GM18870 (cell line): ENCODE measurements at regions not wholly inside any gene's neighbourhood (a gene's known extent, or its start where the extent isn't known, plus 50 kb on each side); places are given as distances from the start of the nearest gene placed in this dataset.

Experiments used
- ATAC-seq: cut with Tn5 transposase; IDR thresholded peaks from one replicate; pipeline ENCODE4 v1.9.1; 2021; ENCODE audit warnings: moderate library complexity; ENCODE audit not compliant: unreplicated experiment

DNA sequence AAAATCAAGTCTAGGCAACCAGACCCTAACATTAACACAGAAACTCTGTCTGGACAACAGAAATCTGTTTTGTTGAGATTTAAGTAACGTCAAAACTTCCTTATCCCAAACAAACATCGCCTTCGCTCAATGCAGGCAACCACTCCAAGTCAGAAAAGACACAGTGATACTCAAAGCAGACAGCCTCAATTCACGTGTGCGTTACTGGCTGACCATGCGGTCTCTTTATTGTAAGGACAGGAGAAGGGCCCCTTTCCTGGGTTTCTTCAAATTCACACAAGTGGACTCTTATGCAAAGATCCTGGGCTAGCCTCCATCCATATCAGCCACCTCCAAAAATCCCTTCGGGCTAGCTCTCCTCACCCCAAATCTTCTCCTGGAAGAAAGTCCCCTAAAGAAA lies 467.7 kb downstream of the SOX9 start:
- ATAC-seq: no peak

DNA sequence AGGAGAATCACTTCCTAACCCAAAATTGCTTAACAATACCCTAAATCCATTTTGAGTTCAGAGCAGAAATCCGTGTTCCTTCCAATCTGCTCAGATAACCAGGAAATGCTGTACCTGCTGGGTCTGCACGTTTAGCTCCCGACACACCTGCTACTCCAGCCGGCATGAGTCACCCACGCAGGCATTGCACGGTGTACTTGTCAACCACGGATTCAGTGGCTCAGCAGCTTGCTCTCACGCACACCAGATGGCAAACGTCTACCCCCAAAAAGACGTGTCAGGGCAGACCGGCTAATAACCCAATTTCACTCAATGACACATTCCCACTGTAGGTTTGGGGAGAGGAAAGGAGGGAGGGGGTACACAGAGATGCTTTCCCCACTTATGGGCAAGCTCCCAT lies 468.1 kb downstream of the SOX9 start:
- ATAC-seq: no peak

DNA sequence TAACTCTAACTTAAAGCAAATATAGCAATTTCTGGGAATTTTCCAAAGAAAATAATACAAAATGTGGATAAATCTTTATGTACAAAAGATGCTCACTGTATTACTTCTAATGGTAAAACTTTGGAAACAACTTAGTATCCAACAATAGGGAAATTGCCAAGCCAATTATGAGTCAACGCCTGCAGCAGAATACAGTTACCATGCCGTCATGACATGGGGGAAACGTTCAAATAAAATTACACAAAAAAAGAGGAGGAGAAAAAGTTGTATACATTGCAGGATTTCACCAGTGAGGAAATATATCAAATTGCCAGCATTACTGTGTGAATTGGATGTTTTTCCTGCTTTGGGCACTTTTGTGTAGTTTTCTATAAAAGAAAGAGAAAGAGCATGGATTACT lies 469.6 kb downstream of the SOX9 start:
- no peak for ATAC-seq

DNA sequence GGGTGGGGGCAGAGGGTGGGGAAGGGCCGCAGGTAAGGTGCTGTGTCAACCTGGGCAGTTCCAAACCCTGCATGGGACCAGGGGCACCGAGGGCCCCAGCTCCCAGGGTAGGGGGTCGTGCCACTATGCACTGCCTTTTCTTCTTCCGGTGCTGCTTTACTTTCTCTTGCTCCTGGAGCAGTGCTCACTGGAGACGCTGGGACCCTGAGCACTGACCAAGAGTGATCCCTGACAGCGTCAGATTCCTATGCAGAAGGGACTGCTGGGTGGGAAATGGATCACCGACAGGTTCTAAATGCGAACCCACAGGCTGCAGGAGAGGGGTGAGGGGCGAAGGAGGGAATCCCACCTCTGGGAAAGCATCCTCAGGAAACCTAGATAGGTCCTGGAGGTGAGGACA lies 470.1 kb downstream of the SOX9 start:
- no peak for ATAC-seq

DNA sequence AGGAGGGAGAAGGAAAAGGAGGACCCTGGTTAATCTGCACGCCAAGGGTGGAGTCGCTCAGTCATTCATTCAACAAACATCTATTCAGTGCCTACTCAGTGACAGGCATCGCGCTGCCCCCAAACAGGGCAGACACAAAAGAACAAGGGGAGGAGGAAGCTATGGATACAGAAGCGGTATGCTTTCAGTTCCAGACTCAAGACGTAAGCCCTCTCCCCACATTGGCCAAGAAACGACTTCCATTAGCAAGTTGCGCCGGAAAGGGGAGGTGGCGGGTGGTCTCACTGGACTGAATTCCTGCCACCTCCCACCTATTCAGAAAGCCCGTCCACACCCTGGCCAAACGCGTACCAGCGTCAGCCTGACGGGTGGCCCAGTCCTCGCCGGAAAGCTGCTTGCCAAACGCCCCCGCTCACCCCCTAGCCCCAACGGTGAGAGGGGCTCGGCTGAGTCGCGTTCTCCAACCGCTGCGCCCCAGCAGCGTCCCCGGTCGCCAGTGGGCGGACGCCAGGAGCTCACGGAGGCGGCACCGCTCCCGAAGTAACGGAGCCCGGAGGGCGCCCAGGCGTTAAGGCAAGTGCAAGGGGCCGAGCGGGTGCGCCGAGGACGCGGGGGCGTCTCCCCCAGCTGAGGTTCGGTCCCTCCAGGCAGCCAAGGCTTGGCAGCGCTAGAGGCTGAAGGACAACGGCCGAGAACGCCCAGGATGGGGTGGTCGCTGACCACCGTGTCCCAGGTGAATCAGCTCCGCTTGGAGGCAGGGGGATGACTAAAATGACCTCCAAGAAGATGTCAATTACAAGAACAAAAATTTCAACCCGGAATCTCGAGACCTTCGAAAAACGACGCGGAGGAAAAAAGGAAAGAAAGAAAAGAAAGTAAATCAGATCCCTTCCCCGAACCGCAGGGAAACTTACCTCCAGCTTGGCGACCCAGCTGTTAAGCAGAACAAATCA lies 470.7 kb downstream of the SOX9 start:
- ATAC-seq: no peak

DNA sequence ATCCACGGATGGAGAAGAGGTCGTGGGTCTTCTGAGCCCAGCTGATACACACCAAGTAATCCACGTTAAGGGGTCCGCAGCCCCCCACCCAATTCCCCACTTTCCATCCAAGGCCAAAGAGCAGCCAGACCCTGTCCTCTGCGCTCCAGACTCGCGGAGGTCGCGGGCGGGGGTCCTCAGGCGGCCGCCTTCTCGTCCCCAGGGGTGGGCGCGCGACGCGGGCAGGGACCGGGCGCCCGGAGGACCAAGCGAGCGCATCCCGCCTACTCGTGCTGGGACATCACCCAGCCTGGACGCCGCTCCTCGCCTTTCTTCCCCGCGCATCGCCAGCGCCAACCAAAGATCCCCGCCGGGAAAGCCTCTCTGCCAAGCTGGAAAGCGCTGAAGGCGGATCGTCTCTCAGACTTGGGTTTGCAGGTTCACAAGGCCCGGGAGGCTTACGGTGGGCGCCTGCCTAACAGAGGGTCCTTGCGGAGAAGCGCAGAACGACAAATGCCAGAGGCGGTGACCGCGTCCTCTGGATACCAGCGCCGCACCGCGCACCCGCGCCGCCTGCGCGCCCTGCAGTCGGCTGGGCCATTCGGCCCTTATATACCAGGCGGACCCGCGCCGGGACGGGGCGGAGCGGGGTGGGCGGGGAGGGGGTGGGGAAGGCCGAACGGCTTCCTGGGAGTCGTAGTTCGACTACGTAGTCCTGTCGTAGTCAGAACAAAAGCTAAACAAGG lies 471.6 kb downstream of the SOX9 start:
- peak; percentile 44 for ATAC-seq

DNA sequence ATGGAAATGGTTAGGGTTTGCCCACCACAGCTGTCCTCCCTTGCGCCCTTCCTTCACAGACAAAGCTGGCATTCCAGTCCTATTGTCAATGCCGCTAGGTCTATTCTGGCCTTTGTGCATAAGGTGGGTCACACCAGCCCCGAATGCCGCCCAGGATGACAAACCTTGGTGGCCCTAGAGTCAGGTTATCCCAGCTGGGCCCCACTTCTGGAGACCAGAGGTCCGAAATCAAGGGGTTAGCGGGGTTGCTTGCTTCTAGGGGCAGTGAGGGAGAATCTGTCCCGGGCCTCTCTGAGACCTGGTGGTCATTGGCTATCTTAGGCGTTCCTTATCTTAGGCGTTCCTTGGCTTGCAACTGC lies 472.1 kb downstream of the SOX9 start:
- ATAC-seq: no peak

DNA sequence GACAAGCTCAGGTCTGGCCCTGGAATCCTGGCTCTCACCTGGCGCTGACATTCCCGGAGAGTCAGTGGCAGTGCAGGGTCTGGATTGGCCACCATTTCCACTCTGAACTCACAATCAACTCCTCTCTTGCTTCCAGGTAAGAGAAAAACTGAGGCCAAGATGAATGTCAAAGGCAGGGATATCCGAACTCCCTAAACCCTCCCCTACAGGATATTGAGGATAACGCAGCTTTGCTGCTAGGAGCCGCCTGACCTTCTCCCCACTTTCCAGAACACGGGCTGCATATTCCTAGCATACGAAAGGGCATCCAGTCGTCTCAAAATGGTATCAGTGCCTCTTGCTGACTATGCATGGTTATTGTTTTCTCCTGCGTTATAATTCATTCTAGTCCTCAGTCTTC lies 473.4 kb downstream of the SOX9 start:
- ATAC-seq: no peak
